Peyer's patch (tissue), 4 donors: ENCODE measurements at regions not wholly inside any gene's neighbourhood (a gene's known extent, or its start where the extent isn't known, plus 50 kb on each side); places are given as distances from the start of the nearest gene placed in this dataset.

Source experiments
- CTCF ChIP-seq, 6 experiments: fragments of 450-650 bp in 4 of 6; fragments of 200-600 bp in 2 of 6; sonication (generic) in 1 of 6; IDR thresholded peaks; one replicate each; pipeline ENCODE4 v1.5.1; 2017 to 2019; ENCODE audit warnings: antibody characterized with exemption in 6 of 6, mild to moderate bottlenecking in 3 of 6, moderate library complexity in 1 of 6
- POLR2A ChIP-seq, 2 donors: fragments of 450-650 bp; IDR thresholded peaks; one replicate each; pipeline ENCODE4 v1.5.1; 2017; ENCODE audit warnings: antibody characterized with exemption in 2 of 2, mild to moderate bottlenecking in 2 of 2, moderate library complexity in 2 of 2

- TF ChIP-seq CTCF (IDR thresholded peaks at IDR 0.05) (no peak), POLR2A (IDR thresholded peaks at IDR 0.05) (no peak)
Measured at GRCh38 chr5:93087326-93087725, 493.7 kb downstream of the NR2F1-AS1 start.
